ENCODE measurements at regions not wholly inside any gene's neighbourhood (a gene's known extent, or its start where the extent isn't known, plus 50 kb on each side); places are given as distances from the start of the nearest gene placed in this dataset.
"Not testable (repeated sequence)": the region's sequence is repeated elsewhere in the genome, so short reads cannot be mapped to it uniquely, and the experiment has no call there.

DNA sequence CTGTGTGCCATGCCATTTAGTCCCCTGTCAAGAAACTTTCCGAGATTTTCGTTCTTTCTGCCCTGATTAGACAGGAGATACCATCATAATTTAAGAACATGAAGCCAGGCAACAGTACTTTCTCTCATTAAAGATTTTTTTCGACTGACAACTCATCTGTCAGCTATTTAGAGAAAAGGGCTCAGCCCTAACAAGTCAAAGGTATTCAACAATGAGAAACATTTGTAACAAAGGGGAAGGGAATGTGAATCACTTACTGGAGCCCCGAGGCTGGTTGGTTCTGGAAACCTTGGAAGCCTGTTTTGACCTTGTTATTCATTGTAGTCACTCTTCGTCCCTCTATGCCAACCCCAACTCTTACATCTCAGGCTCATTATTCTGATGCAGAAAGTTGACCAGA is 199.4 kb downstream of the SPP2 start:
- H3K79me2 ChIP-seq (ENCODE audit: control insufficient read depth, insufficient read depth, low read length, unreplicated experiment): no peaks in the 10 kb centered on the region
- H2AFZ ChIP-seq (ENCODE audit: low read length, unreplicated experiment): peak overlapping the region; percentile 88
- peaks cover 53% of the 10 kb centered on the region for H3K4me1 ChIP-seq (ENCODE audit: control insufficient read depth, insufficient read depth, low read length, unreplicated experiment)
- H3K36me3 ChIP-seq (ENCODE audit: insufficient read depth, low read length): no peaks in the 10 kb centered on the region
- H3K27ac ChIP-seq (ENCODE audit: low read depth, low read length): peak overlapping the region; percentile 72
- no peaks in the 10 kb centered on the region for H3K27me3 ChIP-seq (ENCODE audit: insufficient read depth, low read length)
- peak overlapping the region; percentile 30; the same call in 1 of the 2 replicates for H3K4me3 ChIP-seq (ENCODE audit: low read depth, low read length)

DNA sequence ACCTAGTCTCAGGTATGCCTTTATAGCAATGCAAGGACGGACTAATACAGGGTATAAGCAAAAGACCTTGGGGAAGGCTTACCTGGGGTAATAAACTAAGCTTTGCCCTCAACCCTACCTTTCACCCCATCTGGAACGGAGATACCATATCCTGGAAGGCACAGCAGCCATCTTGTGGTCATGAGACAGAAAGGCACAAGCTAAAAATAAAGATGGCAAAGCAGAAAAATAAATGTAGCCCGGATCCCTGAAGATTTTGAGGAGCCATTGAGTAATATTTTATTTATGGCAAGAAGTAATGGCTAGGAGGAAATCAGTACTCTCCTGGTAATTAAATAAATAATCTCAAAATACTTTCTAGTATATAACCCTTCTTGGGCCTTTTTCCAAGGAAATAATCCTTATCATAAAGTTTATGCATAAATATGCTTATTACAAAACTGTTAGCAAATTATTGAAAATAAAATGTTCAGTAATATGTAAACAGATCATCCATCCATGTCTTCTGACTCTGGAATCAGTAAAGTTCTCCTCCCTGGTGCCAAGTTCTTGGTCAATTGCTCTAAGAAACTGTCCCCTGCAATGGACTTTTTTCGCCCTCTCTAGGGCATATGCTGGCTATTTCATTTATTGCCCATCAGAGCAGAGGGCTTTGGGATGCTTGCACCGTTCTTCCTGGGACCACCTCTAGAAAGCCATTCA is 198.7 kb downstream of the SPP2 start:
- Histone ChIP-seq H3K27ac (ENCODE audit: low read depth, low read length) (peak overlapping the region; percentile 72), H3K79me2 (ENCODE audit: control insufficient read depth, insufficient read depth, low read length, unreplicated experiment) (no peaks in the 10 kb centered on the region), H3K4me1 (ENCODE audit: control insufficient read depth, insufficient read depth, low read length, unreplicated experiment) (peaks cover 60% of the 10 kb centered on the region), H3K36me3 (ENCODE audit: insufficient read depth, low read length) (no peaks in the 10 kb centered on the region), H3K27me3 (ENCODE audit: insufficient read depth, low read length) (no peaks in the 10 kb centered on the region), H2AFZ (ENCODE audit: low read length, unreplicated experiment) (peak overlapping the region; percentile 88), H3K4me3 (ENCODE audit: low read depth, low read length) (peak overlapping the region; percentile 30; the same call in 1 of the 2 replicates)

DNA sequence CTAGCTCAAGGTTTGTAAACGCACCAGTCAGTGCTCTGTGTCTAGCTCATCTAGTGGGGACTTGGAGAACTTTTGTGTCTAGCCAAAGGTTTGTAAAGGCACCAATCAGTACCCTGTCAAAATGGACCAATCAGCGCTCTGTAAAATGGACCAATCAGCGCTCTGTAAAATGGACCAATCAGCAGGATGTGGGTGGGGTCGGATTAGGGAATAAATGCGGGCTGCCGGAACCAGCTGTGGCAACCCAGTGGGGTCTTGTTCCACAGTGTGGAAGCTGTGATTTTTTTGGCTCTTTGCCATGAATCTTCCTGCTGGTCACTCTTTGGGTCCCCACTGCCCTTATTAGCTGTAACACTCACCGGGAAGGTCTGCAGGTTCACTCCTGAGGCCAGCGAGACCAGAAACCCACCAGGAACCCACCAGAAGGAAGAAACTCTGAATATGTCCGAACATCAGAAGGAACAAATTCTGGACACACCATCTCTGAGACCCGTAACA is 197.8 kb downstream of the SPP2 start:
- H3K27ac ChIP-seq (ENCODE audit: low read depth, low read length); H3K36me3 ChIP-seq (ENCODE audit: insufficient read depth, low read length); H2AFZ ChIP-seq (ENCODE audit: low read length, unreplicated experiment); H3K4me3 ChIP-seq (ENCODE audit: low read depth, low read length); H3K27me3 ChIP-seq (ENCODE audit: insufficient read depth, low read length); H3K79me2 ChIP-seq (ENCODE audit: control insufficient read depth, insufficient read depth, low read length, unreplicated experiment): not testable (repeated sequence)
- H3K4me1 ChIP-seq (ENCODE audit: control insufficient read depth, insufficient read depth, low read length, unreplicated experiment): peaks cover 68% of the 10 kb centered on the region

DNA sequence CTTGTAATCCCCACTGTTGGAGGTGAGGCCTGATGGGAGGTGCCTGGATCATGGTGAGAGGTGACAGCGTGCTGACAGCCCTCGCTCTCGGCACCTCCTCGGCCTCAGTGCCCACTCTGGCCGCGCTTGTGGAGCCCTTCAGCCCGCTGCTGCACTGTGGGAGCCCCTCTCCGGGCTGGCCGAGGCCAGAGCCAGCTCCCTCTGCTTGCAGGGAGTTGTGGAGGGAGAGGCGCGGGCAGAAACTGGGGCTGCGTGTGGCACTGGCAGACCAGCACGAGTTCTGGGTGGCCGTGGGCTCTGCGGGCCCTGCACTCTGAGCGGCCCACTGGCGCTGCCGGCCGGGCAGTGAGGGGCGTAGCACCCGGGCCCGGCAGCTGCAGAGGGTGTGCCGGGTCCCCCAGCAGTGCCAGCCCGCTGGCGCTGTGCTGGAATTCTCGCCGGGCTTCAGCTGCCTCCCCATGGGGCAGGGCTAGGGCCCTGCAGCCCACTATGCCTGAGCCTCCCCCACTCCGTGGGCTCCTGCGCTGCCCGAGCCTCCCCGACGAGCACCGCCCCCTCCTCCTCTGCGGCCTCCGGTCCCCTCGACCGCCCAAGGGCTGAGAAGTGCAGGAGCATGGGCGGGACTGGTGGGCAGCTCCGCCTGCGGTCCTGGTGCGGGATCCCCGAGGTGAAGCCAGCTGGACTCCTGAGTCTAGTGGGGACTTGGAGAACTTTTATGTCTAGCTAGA is 197.1 kb downstream of the SPP2 start:
- no peak overlapping the region for H2AFZ ChIP-seq (ENCODE audit: low read length, unreplicated experiment)
- peaks cover 74% of the 10 kb centered on the region for H3K4me1 ChIP-seq (ENCODE audit: control insufficient read depth, insufficient read depth, low read length, unreplicated experiment)
- H3K27ac ChIP-seq (ENCODE audit: low read depth, low read length): no peak overlapping the region
- no peaks in the 10 kb centered on the region for H3K79me2 ChIP-seq (ENCODE audit: control insufficient read depth, insufficient read depth, low read length, unreplicated experiment)
- H3K27me3 ChIP-seq (ENCODE audit: insufficient read depth, low read length): no peaks in the 10 kb centered on the region
- H3K36me3 ChIP-seq (ENCODE audit: insufficient read depth, low read length): no peaks in the 10 kb centered on the region
- H3K4me3 ChIP-seq (ENCODE audit: low read depth, low read length): no peak overlapping the region

DNA sequence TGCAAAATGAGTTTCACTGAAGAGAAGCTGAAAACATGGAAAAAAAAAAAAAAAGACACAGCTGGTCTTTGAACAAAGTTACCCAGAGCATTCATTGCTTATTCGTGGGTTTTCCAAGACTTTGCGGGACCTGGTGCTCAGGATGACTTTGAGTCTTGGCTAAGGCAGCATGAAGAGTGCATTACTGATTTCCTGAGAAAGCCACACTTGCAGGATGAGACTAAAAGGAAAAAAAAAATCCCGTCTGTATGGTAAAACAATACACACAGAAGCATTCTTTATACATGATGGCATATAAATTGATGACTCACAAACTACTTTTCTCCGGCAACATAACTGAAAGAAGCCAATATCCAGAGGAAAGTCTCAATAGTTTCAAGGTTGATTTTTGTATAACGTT is 195.4 kb downstream of the SPP2 start:
- Histone ChIP-seq H3K4me3 (ENCODE audit: low read depth, low read length) (peak overlapping the region; percentile 46), H3K27ac (ENCODE audit: low read depth, low read length) (peak overlapping the region; percentile 79), H3K4me1 (ENCODE audit: control insufficient read depth, insufficient read depth, low read length, unreplicated experiment) (peaks cover 71% of the 10 kb centered on the region), H3K27me3 (ENCODE audit: insufficient read depth, low read length) (no peaks in the 10 kb centered on the region), H3K79me2 (ENCODE audit: control insufficient read depth, insufficient read depth, low read length, unreplicated experiment) (no peaks in the 10 kb centered on the region), H2AFZ (ENCODE audit: low read length, unreplicated experiment) (no peak overlapping the region), H3K36me3 (ENCODE audit: insufficient read depth, low read length) (no peaks in the 10 kb centered on the region)

DNA sequence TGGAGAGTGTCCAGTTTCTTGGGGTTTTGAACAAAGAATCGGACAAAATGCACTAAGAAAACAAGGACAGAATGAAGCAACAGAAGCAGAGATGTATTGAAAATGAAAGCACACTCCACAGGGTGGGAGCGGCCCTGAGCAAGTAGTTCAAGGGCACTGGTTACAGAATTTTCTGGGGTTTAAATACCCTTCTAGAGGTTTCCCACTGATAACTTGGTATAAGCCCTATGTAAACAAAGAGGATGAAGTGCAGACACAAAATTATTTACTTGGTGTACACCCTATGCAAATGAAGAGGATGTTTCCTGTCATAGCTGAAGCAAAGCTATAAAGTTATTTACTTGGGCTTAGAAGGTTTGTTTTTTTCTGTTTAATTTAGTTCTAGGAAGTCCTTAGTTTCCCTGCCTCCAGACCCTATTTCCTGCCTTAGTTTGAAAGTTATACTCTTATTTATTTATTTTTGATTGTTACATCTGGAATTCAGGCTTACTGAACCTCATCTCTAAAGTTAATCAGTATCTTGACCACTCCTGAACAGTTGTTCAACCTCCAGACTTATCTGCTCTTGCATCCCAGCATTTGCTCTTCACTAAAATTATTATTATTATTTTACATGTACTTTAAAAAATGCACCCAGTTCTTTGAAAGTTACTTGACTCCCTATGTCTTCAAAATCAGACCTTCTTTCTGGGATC is 193.5 kb downstream of the SPP2 start:
- peak overlapping the region; percentile 79 for H3K27ac ChIP-seq (ENCODE audit: low read depth, low read length)
- no peaks in the 10 kb centered on the region for H3K36me3 ChIP-seq (ENCODE audit: insufficient read depth, low read length)
- H3K79me2 ChIP-seq (ENCODE audit: control insufficient read depth, insufficient read depth, low read length, unreplicated experiment): no peaks in the 10 kb centered on the region
- peak overlapping the region; percentile 93 for H2AFZ ChIP-seq (ENCODE audit: low read length, unreplicated experiment)
- peak overlapping the region; percentile 67 for H3K4me3 ChIP-seq (ENCODE audit: low read depth, low read length)
- no peaks in the 10 kb centered on the region for H3K27me3 ChIP-seq (ENCODE audit: insufficient read depth, low read length)
- H3K4me1 ChIP-seq (ENCODE audit: control insufficient read depth, insufficient read depth, low read length, unreplicated experiment): peaks cover 57% of the 10 kb centered on the region

DNA sequence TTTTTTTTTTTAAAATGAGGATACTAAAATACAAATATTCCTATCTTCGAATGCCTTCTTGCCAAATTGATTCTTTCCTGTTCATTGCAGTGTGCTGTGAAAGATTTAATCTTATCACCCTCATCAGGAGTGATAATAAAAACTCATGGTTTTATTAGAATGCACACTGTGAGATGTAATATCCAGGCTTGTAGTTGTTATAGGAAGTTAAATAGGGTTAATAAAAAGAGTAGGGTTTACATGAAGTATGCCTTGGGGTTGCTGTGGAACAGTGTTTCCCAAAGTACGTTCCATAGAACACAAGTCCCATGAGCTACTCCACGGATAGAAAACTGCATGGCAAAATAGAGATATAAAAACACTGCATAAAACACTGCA is 191.9 kb downstream of the SPP2 start:
- H2AFZ ChIP-seq (ENCODE audit: low read length, unreplicated experiment): no peak overlapping the region
- H3K4me1 ChIP-seq (ENCODE audit: control insufficient read depth, insufficient read depth, low read length, unreplicated experiment): peaks cover 56% of the 10 kb centered on the region
- no peaks in the 10 kb centered on the region for H3K27me3 ChIP-seq (ENCODE audit: insufficient read depth, low read length)
- H3K27ac ChIP-seq (ENCODE audit: low read depth, low read length): peak overlapping the region; percentile 65
- no peak overlapping the region for H3K4me3 ChIP-seq (ENCODE audit: low read depth, low read length)
- H3K79me2 ChIP-seq (ENCODE audit: control insufficient read depth, insufficient read depth, low read length, unreplicated experiment): no peaks in the 10 kb centered on the region
- H3K36me3 ChIP-seq (ENCODE audit: insufficient read depth, low read length): no peaks in the 10 kb centered on the region

DNA sequence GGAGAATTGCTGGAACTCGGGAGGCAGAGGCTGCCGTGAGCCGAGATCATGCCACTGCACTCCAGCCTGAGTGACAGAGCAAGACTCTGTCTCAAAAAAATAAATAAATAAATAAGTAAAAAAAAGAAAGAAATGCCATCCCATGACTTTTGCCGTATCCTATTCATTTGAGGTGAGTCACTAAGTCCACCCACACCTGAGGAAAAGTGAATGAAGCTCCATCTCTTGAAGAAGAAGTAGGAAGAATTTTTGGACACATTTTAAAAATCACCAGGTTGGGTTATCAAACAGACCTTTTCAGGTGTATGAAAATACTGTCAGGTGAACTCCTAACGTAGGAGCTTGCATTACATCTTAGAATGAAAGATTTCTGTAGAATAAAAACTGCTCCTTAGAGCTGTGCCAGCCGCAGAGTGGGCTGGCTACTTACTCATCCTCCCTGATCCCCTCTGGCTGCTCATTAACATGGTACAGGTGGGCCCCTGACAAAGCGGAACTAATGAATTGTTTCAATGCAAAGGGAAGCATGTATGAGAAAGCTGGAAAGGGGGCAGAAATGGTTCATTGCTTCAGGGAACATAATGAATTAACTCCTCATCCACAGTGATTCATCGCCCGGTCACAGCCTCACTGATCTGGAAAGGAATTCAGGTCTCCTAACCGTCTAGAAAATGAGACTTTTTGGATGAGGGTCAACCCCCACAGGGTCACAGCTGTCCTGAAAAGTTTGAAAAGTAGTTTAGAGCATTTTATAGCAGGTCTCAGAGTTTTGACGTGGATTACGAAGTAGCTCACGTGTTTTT is 191.4 kb downstream of the SPP2 start:
- H2AFZ ChIP-seq (ENCODE audit: low read length, unreplicated experiment): peak overlapping the region; percentile 47

DNA sequence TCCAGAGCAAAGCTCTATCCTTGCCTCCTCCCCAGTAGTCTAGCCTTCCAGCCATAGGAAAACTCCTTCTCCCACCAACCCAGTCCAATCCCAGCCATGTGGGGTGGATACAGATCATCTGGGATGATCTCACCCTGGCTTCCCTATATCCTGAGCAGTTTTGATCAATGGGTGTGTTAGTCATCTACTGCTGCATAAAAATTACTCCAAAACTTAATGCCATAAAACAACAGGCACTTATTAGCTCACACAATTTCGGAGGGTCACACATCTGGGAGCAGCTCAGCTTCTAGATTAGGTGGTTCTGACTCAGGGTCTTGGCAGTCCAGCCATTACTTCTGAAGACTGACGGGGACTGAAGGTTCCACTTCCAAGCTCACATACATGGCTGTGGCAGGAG is 190.4 kb downstream of the SPP2 start:
- Histone ChIP-seq H3K79me2 (ENCODE audit: control insufficient read depth, insufficient read depth, low read length, unreplicated experiment) (no peaks in the 10 kb centered on the region), H3K36me3 (ENCODE audit: insufficient read depth, low read length) (no peaks in the 10 kb centered on the region), H3K27ac (ENCODE audit: low read depth, low read length) (peak overlapping the region; percentile 23; the same call in 1 of the 2 replicates), H2AFZ (ENCODE audit: low read length, unreplicated experiment) (no peak overlapping the region), H3K4me3 (ENCODE audit: low read depth, low read length) (no peak overlapping the region), H3K4me1 (ENCODE audit: control insufficient read depth, insufficient read depth, low read length, unreplicated experiment) (peaks cover 50% of the 10 kb centered on the region), H3K27me3 (ENCODE audit: insufficient read depth, low read length) (no peaks in the 10 kb centered on the region)

More for the DNA sequence above, 191.4 kb downstream of the SPP2 start:
- H3K27ac ChIP-seq (ENCODE audit: low read depth, low read length): peak overlapping the region; percentile 65
- H3K4me1 ChIP-seq (ENCODE audit: control insufficient read depth, insufficient read depth, low read length, unreplicated experiment): peaks cover 56% of the 10 kb centered on the region
- H3K4me3 ChIP-seq (ENCODE audit: low read depth, low read length): 0 out of 2 replicates have a peak overlapping the region, but pooled peaks have one; percentile 32
- H3K27me3 ChIP-seq (ENCODE audit: insufficient read depth, low read length): no peaks in the 10 kb centered on the region
- H3K79me2 ChIP-seq (ENCODE audit: control insufficient read depth, insufficient read depth, low read length, unreplicated experiment): no peaks in the 10 kb centered on the region
- no peaks in the 10 kb centered on the region for H3K36me3 ChIP-seq (ENCODE audit: insufficient read depth, low read length)

DNA sequence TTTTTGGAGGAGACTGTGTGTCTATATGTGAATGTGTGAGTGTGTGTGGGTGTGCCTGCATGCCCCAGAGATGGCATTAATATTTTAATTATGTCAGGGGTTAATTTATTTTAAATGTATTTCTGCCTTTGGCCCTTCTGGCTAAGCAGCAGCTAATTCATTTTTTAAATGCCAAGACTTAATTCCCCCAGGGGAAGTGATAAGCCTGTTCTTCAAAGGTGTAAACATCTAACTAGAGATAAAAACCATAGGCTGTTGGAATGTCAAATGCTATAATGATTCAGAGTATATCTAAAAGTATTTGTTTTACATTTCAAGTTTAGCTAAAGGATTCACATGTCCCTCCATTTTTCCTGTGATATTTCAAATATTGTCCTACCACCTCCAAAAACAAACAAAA is 184.7 kb downstream of the SPP2 start:
- no peak overlapping the region for H3K4me3 ChIP-seq (ENCODE audit: low read depth, low read length)
- H3K79me2 ChIP-seq (ENCODE audit: control insufficient read depth, insufficient read depth, low read length, unreplicated experiment): no peaks in the 10 kb centered on the region
- H3K36me3 ChIP-seq (ENCODE audit: insufficient read depth, low read length): no peaks in the 10 kb centered on the region
- no peaks in the 10 kb centered on the region for H3K27me3 ChIP-seq (ENCODE audit: insufficient read depth, low read length)
- H2AFZ ChIP-seq (ENCODE audit: low read length, unreplicated experiment): no peak overlapping the region
- no peaks in the 10 kb centered on the region for H3K4me1 ChIP-seq (ENCODE audit: control insufficient read depth, insufficient read depth, low read length, unreplicated experiment)
- H3K27ac ChIP-seq (ENCODE audit: low read depth, low read length): no peak overlapping the region

Measured in ACC112 (cell line).